Mesenchymal stem cell (in vitro differentiated cells and primary cell): ENCODE measurements at regions not wholly inside any gene's neighbourhood (a gene's known extent, or its start where the extent isn't known, plus 50 kb on each side); places are given as distances from the start of the nearest gene placed in this dataset.

Experiments used
- DNase-seq: peaks from one replicate; pipeline ENCODE4 v3.0.0-alpha.2; 2013
- H2AFZ ChIP-seq: one replicate; pipeline ENCODE4 v1.6.1; 2013; ENCODE audit warnings: low read depth, mild to moderate bottlenecking, control low read depth, inconsistent platforms, low read length, moderate library complexity
- H2AK5ac ChIP-seq: 2 replicates; pipeline ENCODE4 v1.6.1; 2013; ENCODE audit warnings: low read length, moderate library complexity, mild to moderate bottlenecking, inconsistent platforms; ENCODE audit not compliant: severe bottlenecking
- H2BK120ac ChIP-seq: one replicate; pipeline ENCODE4 v1.6.1; 2013; ENCODE audit warnings: low read depth, mild to moderate bottlenecking, inconsistent platforms, low read length, moderate library complexity
- H2BK12ac ChIP-seq, 2 experiments: one replicate each; pipeline ENCODE4 v1.6.1; 2013; ENCODE audit warnings: inconsistent platforms in 2 of 2, low read length in 2 of 2, mild to moderate bottlenecking in 2 of 2, moderate library complexity in 2 of 2, control low read depth in 1 of 2
- H2BK15ac ChIP-seq: one replicate; pipeline ENCODE4 v1.6.1; 2013; ENCODE audit warnings: mild to moderate bottlenecking, low read depth, inconsistent platforms; ENCODE audit not compliant: poor library complexity, severe bottlenecking
- H2BK5ac ChIP-seq: 2 replicates; pipeline ENCODE4 v1.6.1; 2013; ENCODE audit warnings: low read depth, mild to moderate bottlenecking, low read length, control low read depth, inconsistent platforms; ENCODE audit not compliant: poor library complexity, severe bottlenecking
- H3K14ac ChIP-seq, 2 experiments: one replicate each; pipeline ENCODE4 v1.6.1; 2013; ENCODE audit warnings: inconsistent platforms in 2 of 2, low read length in 2 of 2, control low read depth in 1 of 2, mild to moderate bottlenecking in 1 of 2, moderate library complexity in 1 of 2
- H3K18ac ChIP-seq, 2 experiments: one replicate each; pipeline ENCODE4 v1.6.1; 2013; ENCODE audit warnings: inconsistent platforms in 2 of 2, low read length in 2 of 2, control low read depth in 1 of 2, low read depth in 1 of 2, mild to moderate bottlenecking in 1 of 2
- H3K23ac ChIP-seq, 2 experiments: one replicate each; pipeline ENCODE4 v1.6.1; 2013; ENCODE audit warnings: inconsistent platforms in 2 of 2, low read length in 2 of 2, mild to moderate bottlenecking in 2 of 2, moderate library complexity in 2 of 2, control low read depth in 1 of 2
- H3K27ac ChIP-seq: 2 replicates; pipeline ENCODE4 v1.5.1; 2013; ENCODE audit warnings: mild to moderate bottlenecking, moderate library complexity, low read length, control low read depth, inconsistent platforms; ENCODE audit not compliant: poor library complexity, severe bottlenecking
- H3K27me3 ChIP-seq, 2 experiments: 2 replicates each; pipeline versions ENCODE4 v1.6.1 to v1.7.0; 2013; ENCODE audit warnings: low read length in 2 of 2, mild to moderate bottlenecking in 2 of 2, moderate library complexity in 2 of 2, control low read depth in 1 of 2, inconsistent platforms in 1 of 2; ENCODE audit not compliant: control insufficient read depth in 1 of 2, insufficient read depth in 1 of 2
- H3K36me3 ChIP-seq, 2 experiments: 2 replicates each; pipeline versions ENCODE4 v1.6.1 to v1.7.0; 2013; ENCODE audit warnings: low read length in 2 of 2, control low read depth in 1 of 2, inconsistent platforms in 1 of 2, low read depth in 1 of 2, mild to moderate bottlenecking in 1 of 2; ENCODE audit not compliant: insufficient read depth in 2 of 2, control insufficient read depth in 1 of 2
- H3K4ac ChIP-seq, 2 experiments: one replicate each; pipeline ENCODE4 v1.6.1; 2013; ENCODE audit warnings: inconsistent platforms in 2 of 2, low read length in 2 of 2, mild to moderate bottlenecking in 2 of 2, moderate library complexity in 2 of 2, control low read depth in 1 of 2, low read depth in 1 of 2
- H3K4me1 ChIP-seq: 2 replicates; pipeline ENCODE4 v1.6.1; 2013; ENCODE audit warnings: low read depth, low read length, control low read depth; ENCODE audit not compliant: control insufficient read depth, insufficient read depth
- H3K4me2 ChIP-seq: 2 replicates; pipeline ENCODE4 v1.6.1; 2013; ENCODE audit warnings: low read length, mild to moderate bottlenecking, inconsistent platforms; ENCODE audit not compliant: poor library complexity, severe bottlenecking
- H3K4me3 ChIP-seq, 2 experiments: 2 replicates each; pipeline versions ENCODE4 v1.5.1 to v1.7.0; 2013; ENCODE audit warnings: low read length in 2 of 2, mild to moderate bottlenecking in 2 of 2, control low read depth in 1 of 2, low read depth in 1 of 2; ENCODE audit not compliant: insufficient read depth in 1 of 2
- H3K79me1 ChIP-seq: replicated peaks from 2 replicates; pipeline ENCODE4 v1.6.1; 2013; ENCODE audit warnings: mild to moderate bottlenecking, control low read depth, low read length, inconsistent platforms; ENCODE audit not compliant: poor library complexity, severe bottlenecking
- H3K9ac ChIP-seq: 2 replicates; pipeline ENCODE4 v1.7.0; 2013; ENCODE audit warnings: mild to moderate bottlenecking, low read length, moderate library complexity
- H3K9me3 ChIP-seq: 2 replicates; pipeline ENCODE4 v1.7.0; 2013; ENCODE audit warnings: mild to moderate bottlenecking, low read length; ENCODE audit not compliant: control insufficient read depth
- H4K8ac ChIP-seq: one replicate; pipeline ENCODE4 v1.6.1; 2013; ENCODE audit warnings: inconsistent platforms, mild to moderate bottlenecking, low read length, moderate library complexity
- H4K91ac ChIP-seq: one replicate; pipeline ENCODE4 v1.6.1; 2013; ENCODE audit warnings: mild to moderate bottlenecking, low read length, inconsistent platforms
- WGBS: methylation state at CpG from one replicate; pipeline ENCODE4 v1.1.7; 2013; ENCODE audit warnings: mixed read lengths; 5-methylcytosine and 5-hydroxymethylcytosine counted together

DNA sequence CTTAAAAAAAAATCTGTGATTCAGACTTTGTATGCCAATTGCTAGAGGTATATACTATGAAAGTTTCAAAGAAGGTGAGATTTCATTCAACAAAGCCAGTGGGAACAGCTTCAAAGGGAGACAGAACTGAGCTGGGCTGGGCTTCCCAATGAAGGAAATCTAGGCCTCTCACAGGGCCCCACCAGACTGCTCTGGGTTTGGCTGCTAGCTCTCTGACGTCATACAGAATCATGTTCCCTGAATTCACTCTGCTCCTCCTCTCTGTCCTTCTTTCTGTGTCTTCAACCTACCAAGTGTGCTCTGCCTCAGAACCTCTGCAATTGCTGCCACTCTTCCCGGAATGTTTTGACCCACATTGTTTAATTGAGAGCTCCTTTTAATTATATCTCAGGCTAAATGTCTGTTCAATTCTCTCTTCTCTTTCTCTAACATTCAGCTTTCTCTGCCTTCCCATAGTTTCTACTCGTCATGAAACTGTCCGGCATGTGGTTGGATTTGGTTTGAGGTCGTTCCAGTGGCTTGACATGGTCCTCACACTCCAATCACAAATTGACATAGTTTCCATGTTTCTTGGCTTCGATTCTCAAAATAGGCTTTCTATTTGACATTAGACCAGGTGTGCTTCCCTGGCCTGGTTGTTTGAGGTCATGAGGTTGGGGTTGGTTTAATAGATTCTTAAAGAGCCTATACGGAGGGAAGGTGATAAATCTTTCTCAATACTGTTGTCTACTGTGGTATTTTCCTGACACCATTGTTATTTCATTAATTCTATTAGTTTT, 282.1 kb upstream of the EMCN start:
- Histone ChIP-seq H3K14ac (no peak overlapping the region), H3K79me1 (no peaks in the 10 kb centered on the region), H3K27me3 (no peaks in the 10 kb centered on the region), H2AFZ (no peak overlapping the region), H2BK15ac (no peak overlapping the region), H3K18ac (no peak overlapping the region), H3K4ac (no peak overlapping the region), H3K4me3 (no peak overlapping the region), H3K36me3 (no peaks in the 10 kb centered on the region), H3K27ac (no peak overlapping the region), H2BK120ac (no peak overlapping the region), H4K91ac (no peak overlapping the region), H3K4me2 (no peak overlapping the region), H4K8ac (no peak overlapping the region), H2AK5ac (no peak overlapping the region), H3K4me1 (no peaks in the 10 kb centered on the region), H2BK5ac (no peak overlapping the region), H3K9ac (no peak overlapping the region), H3K9me3 (no peaks in the 10 kb centered on the region), H2BK12ac (no peak overlapping the region), H3K23ac (no peak overlapping the region)
- no peak for DNase-seq
- WGBS = 89% methylated on average over 6 of the region's 7 CpGs

GRCh38 chr4:100797791-100798190, 280.0 kb upstream of the EMCN start:
- Histone ChIP-seq H3K4me2 (no peak overlapping the region), H3K36me3 (no peaks in the 10 kb centered on the region), H2BK12ac (no peak overlapping the region), H3K14ac (no peak overlapping the region), H4K8ac (no peak overlapping the region), H2BK15ac (no peak overlapping the region), H3K18ac (no peak overlapping the region), H2BK5ac (no peak overlapping the region), H2AK5ac (no peak overlapping the region), H2BK120ac (no peak overlapping the region), H3K4me3 (no peak overlapping the region), H4K91ac (no peak overlapping the region), H3K79me1 (no peaks in the 10 kb centered on the region), H3K9me3 (no peaks in the 10 kb centered on the region), H3K4ac (no peak overlapping the region), H3K23ac (no peak overlapping the region), H3K27me3 (no peaks in the 10 kb centered on the region), H3K4me1 (no peaks in the 10 kb centered on the region), H3K9ac (no peak overlapping the region), H3K27ac (no peak overlapping the region), H2AFZ (no peak overlapping the region)
- WGBS = no CpG with 5 or more reads among the region's 1 CpG
- no peak for DNase-seq

GRCh38 chr4:100797356-100797755, 279.5 kb upstream of the EMCN start:
- no peaks in the 10 kb centered on the region for H3K4me1 ChIP-seq
- no peak overlapping the region for H3K4ac ChIP-seq
- H3K4me3 ChIP-seq = no peak overlapping the region
- no peak overlapping the region for H4K8ac ChIP-seq
- no peak overlapping the region for H2AFZ ChIP-seq
- no peak overlapping the region for H3K14ac ChIP-seq
- WGBS = 100% methylated on average over 1 of the region's 1 CpG
- no peak overlapping the region for H2BK120ac ChIP-seq
- H3K79me1 ChIP-seq = no peaks in the 10 kb centered on the region
- H2BK15ac ChIP-seq = no peak overlapping the region
- H2BK5ac ChIP-seq = no peak overlapping the region
- H3K27me3 ChIP-seq = no peaks in the 10 kb centered on the region
- no peak overlapping the region for H3K18ac ChIP-seq
- DNase-seq = no peak
- H4K91ac ChIP-seq = no peak overlapping the region
- H3K27ac ChIP-seq = no peak overlapping the region
- no peak overlapping the region for H3K4me2 ChIP-seq
- H3K36me3 ChIP-seq = no peaks in the 10 kb centered on the region
- H3K9ac ChIP-seq = no peak overlapping the region
- no peak overlapping the region for H2BK12ac ChIP-seq
- H3K23ac ChIP-seq = no peak overlapping the region
- H3K9me3 ChIP-seq = no peaks in the 10 kb centered on the region
- H2AK5ac ChIP-seq = no peak overlapping the region

DNA sequence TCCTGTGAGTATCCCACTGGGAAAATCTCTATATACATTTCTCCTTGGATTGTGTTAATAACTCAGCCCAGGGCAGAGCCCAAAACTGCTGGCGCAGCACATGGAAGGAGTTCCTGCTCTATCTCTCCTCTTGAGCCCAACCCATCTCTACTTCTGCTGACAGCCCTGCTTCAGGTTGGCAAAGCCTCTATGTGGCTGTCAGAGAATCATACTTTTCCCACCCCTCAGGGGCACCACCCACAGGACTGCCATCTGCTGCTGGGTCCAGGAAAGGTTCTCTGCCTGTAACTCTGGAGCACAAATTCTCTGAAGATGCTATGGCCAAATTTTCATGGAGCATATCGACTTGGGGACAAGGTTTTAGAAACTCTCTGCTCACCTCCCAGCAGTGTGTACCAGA, 278.5 kb upstream of the EMCN start:
- H4K91ac ChIP-seq = no peak overlapping the region
- WGBS = 94% methylated on average over 2 of the region's 2 CpGs
- no peak overlapping the region for H2BK5ac ChIP-seq

More for the DNA sequence above, 278.5 kb upstream of the EMCN start:
- Histone ChIP-seq H3K23ac (no peak overlapping the region), H2BK12ac (no peak overlapping the region), H3K9me3 (no peaks in the 10 kb centered on the region), H3K18ac (no peak overlapping the region), H3K27me3 (no peaks in the 10 kb centered on the region), H3K36me3 (no peaks in the 10 kb centered on the region), H3K4me3 (no peak overlapping the region), H3K4me1 (no peaks in the 10 kb centered on the region), H2AK5ac (no peak overlapping the region), H3K79me1 (no peaks in the 10 kb centered on the region), H2AFZ (no peak overlapping the region), H3K9ac (no peak overlapping the region), H3K27ac (no peak overlapping the region), H4K8ac (no peak overlapping the region), H3K14ac (no peak overlapping the region), H2BK15ac (no peak overlapping the region), H3K4me2 (no peak overlapping the region), H3K4ac (no peak overlapping the region), H2BK120ac (no peak overlapping the region)
- DNase-seq = no peak
